ENCODE measurements at regions not wholly inside any gene's neighbourhood (a gene's known extent, or its start where the extent isn't known, plus 50 kb on each side); places are given as distances from the start of the nearest gene placed in this dataset.

- no peak for DNase-seq
Measured at GRCh38 chr9:28661853-28662252, 1088.6 kb upstream of the C9orf72 start.

GRCh38 chr9:28662675-28663074, 1089.4 kb upstream of the C9orf72 start:
- no peak for DNase-seq

GRCh38 chr9:28668158-28668557, 1094.9 kb upstream of the C9orf72 start:
- no peak for DNase-seq

GRCh38 chr9:28671000-28671399, 1097.7 kb upstream of the C9orf72 start:
- no peak for DNase-seq

GRCh38 chr9:28678097-28678496, 1104.8 kb upstream of the C9orf72 start:
- DNase-seq: no peak

- DNase-seq: no peak
Measured at GRCh38 chr9:28688172-28688571, 1114.9 kb upstream of the C9orf72 start.

- DNase-seq: no peak
Measured at GRCh38 chr9:28692012-28692411, 1118.7 kb upstream of the C9orf72 start.

- DNase-seq: no peak
Measured at GRCh38 chr9:28696960-28697359, 1123.7 kb upstream of the C9orf72 start.

- DNase-seq: no peak
Measured at GRCh38 chr9:28699632-28700031, 1126.4 kb upstream of the C9orf72 start.

GRCh38 chr9:28707616-28708015, 1134.3 kb upstream of the C9orf72 start:
- no peak for DNase-seq

- DNase-seq: no peak
Measured at GRCh38 chr9:28714188-28714587, 1140.9 kb upstream of the C9orf72 start.

- no peak for DNase-seq
Measured at GRCh38 chr9:28718226-28718625, 1144.9 kb upstream of the C9orf72 start.

GRCh38 chr9:28720746-28721145, 1147.5 kb upstream of the C9orf72 start:
- DNase-seq: no peak

GRCh38 chr9:28730111-28730510, 1156.8 kb upstream of the C9orf72 start:
- DNase-seq: no peak

- no peak for DNase-seq
Measured at GRCh38 chr9:28735738-28736342, 1162.6 kb upstream of the C9orf72 start.

- DNase-seq: no peak
Measured at GRCh38 chr9:28741459-28741858, 1168.2 kb upstream of the C9orf72 start.

GRCh38 chr9:28747351-28747985, 1174.2 kb upstream of the C9orf72 start:
- no peak for DNase-seq

GRCh38 chr9:28750136-28750535, 1176.9 kb upstream of the C9orf72 start:
- no peak for DNase-seq

- no peak for DNase-seq
Measured at GRCh38 chr9:28758341-28758740, 1185.1 kb upstream of the C9orf72 start.

GRCh38 chr9:28758971-28759370, 1185.7 kb upstream of the C9orf72 start:
- DNase-seq: no peak

- no peak for DNase-seq
Measured at GRCh38 chr9:28762167-28762566, 1188.9 kb upstream of the C9orf72 start.

- DNase-seq: no peak
Measured at GRCh38 chr9:28764532-28764931, 1191.3 kb upstream of the C9orf72 start.

- DNase-seq: no peak
Measured at GRCh38 chr9:28770226-28770625, 1196.9 kb upstream of the C9orf72 start.

- no peak for DNase-seq
Measured at GRCh38 chr9:28770827-28771226, 1197.5 kb upstream of the C9orf72 start.
